GM03348 (cell line): ENCODE measurements at regions not wholly inside any gene's neighbourhood (a gene's known extent, or its start where the extent isn't known, plus 50 kb on each side); places are given as distances from the start of the nearest gene placed in this dataset.

ENCODE experiments used
- DNase-seq: peaks from one replicate; pipeline ENCODE4 v3.0.0; 2012; ENCODE audit warnings: low spot score

GRCh38 chr1:67561704-67562113 lies 123.3 kb upstream of the GADD45A start:
- peak; percentile 83 for DNase-seq

- DNase-seq, result no peak
These were observed 121.3 kb upstream of the GADD45A start for GRCh38 chr1:67563684-67564083.

GRCh38 chr1:67564193-67564592 lies 120.8 kb upstream of the GADD45A start:
- peak; percentile 54 for DNase-seq

- DNase-seq, result no peak
These were observed 118.1 kb upstream of the GADD45A start for GRCh38 chr1:67566803-67567377.

- DNase-seq, result peak; percentile 87
These were observed 114.4 kb upstream of the GADD45A start for GRCh38 chr1:67570486-67571143.

- no peak for DNase-seq
These were observed 113.6 kb upstream of the GADD45A start for GRCh38 chr1:67571406-67571805.

- DNase-seq, result no peak
These were observed 113.0 kb upstream of the GADD45A start for GRCh38 chr1:67571901-67572593.

GRCh38 chr1:67572594-67573221 lies 112.3 kb upstream of the GADD45A start:
- no peak for DNase-seq

GRCh38 chr1:67573311-67573872 lies 111.6 kb upstream of the GADD45A start:
- no peak for DNase-seq

- no peak for DNase-seq
These were observed 110.8 kb upstream of the GADD45A start for GRCh38 chr1:67574221-67574620.

GRCh38 chr1:67575861-67576260 lies 109.1 kb upstream of the GADD45A start:
- DNase-seq, result peak; percentile 69

- no peak for DNase-seq
These were observed 108.5 kb upstream of the GADD45A start for GRCh38 chr1:67576474-67576873.

GRCh38 chr1:67577646-67578045 lies 107.4 kb upstream of the GADD45A start:
- no peak for DNase-seq

- DNase-seq, result no peak
These were observed 106.5 kb upstream of the GADD45A start for GRCh38 chr1:67578397-67579020.

- no peak for DNase-seq
These were observed 105.2 kb upstream of the GADD45A start for GRCh38 chr1:67579623-67580394.

GRCh38 chr1:67580691-67581403 lies 104.2 kb upstream of the GADD45A start:
- DNase-seq, result no peak

- no peak for DNase-seq
These were observed 102.2 kb upstream of the GADD45A start for GRCh38 chr1:67582625-67583461.

- DNase-seq, result peak; percentile 57
These were observed 101.5 kb upstream of the GADD45A start for GRCh38 chr1:67583462-67583950.

- DNase-seq, result no peak
These were observed 100.1 kb upstream of the GADD45A start for GRCh38 chr1:67584938-67585337.

GRCh38 chr1:67586596-67586995 lies 98.4 kb upstream of the GADD45A start:
- DNase-seq, result peak; percentile 78
